NCI-H128 (cell line): ENCODE measurements at regions not wholly inside any gene's neighbourhood (a gene's known extent, or its start where the extent isn't known, plus 50 kb on each side); places are given as distances from the start of the nearest gene placed in this dataset.

Experiments
- DNase-seq: peaks from one replicate; lab custom pipeline; 2025; ENCODE audit not compliant: unreplicated experiment; lab: John Stamatoyannopoulos, UW

DNA sequence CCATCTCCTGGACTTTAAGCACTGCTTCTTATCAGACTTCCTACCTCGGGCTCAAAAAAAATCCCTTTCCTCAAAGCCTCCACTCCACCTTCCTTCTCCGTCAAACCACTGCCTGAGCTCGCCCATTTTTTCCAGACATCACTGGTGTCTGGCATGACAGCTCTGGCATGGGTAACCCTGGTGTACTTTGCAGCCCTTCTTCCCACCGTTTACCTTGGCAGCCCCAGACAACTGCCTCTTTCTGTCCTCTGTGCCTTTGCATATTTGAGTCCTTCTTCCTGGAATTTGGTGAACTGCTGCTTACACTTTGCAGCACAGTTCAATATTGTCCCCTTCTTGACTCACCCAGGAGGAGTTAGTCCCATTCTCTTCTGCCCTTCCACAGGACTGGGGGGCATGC lies 144.6 kb upstream of the TBX20 start:
- no peak for DNase-seq

DNA sequence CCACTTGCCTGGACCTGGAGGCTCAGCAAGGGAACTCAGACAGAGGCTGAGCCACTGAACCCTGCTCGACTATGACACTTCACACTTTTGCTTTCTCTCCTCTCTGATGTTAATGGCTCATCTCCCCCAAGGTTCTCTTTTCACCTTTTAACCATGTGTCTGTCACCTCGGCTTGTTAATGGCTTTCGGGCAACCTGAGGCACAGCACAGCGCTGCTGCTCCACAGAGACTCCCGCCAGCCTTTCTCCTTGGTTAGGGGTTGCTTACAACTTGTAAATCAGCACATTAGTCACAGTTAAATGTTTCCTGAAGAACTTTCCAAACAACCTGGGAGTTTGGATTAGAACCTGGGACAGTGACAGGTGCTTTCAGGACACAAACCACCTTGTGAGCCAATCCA lies 136.2 kb upstream of the TBX20 start:
- DNase-seq, result no peak

GRCh38 chr7:35389636-35390035 lies 135.7 kb upstream of the TBX20 start:
- DNase-seq, result no peak

DNA sequence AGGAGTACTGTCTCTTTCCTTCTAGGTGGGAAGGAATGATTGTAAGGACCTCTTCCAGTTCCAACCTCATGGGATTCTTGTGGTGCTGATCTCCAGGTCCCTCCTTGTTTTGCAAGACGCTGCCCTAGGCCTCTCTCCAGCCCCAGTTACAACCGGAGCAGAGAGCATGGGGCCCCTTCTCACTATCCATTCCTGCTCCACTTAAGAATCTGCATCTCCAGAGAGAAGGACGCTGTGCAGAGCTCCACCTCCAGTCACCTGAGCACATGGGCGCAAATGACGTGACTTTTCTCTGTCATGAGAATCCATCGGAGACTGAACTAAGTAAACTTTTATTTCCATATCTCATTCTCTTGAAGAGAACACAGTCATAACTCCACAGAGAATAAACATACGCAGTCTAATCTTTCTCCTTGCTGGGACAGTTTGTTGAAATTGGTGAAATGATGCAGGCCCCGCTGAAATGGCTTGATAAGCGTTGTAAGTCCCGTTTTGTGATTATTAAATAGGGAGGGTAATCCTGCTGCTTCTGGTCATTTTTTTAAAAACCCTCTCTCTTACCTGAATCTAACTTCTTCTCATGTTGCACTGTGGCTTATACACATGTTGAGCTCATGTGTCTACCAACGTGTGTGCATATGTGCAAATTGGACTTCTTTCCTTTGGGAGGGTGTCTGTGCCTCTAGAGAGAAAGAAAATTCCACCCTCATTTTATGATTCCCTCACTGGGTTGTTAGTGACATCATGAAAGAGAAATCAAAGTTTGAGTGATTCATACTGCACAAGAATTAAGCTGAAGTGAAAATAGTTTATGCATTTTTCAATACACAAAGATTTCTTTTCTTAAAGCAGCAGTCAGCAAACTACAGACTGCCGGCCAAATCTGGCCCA lies 133.2 kb upstream of the TBX20 start:
- DNase-seq, result no peak

DNA sequence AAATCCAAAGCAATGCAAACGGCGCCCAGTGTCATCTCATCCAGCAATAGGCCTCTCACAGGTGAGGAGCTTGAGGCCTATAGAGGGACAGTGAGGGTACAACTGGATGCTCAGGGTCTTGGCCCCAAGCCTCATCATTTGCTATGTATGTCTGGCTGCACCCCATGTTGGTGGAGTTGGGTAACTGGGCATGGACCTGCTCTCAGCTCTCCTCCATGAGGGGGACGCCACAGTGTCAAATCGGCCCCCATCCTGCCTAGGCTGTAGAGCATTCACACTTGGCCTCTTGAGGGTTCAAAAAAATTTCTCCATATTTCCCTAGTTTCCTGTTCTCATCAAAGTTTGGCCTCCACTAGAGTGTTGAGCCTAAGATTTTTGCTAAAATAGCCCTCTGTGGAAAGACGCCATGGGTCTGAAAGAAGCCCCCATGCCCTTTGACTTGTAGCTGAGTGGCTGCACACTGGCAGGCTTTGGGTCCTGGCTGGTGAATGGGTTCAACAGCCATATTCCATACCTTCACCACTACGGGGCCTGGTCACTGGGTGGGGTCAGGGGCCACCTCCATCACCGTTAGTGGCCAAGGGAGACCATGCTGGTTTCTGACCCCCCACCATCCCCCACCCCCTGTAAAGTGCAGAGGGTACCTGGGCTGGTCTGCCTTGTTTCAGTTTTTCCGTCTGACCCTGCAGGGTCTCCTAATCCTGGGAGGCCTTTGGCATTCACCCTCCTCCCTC lies 132.3 kb upstream of the TBX20 start:
- no peak for DNase-seq

DNA sequence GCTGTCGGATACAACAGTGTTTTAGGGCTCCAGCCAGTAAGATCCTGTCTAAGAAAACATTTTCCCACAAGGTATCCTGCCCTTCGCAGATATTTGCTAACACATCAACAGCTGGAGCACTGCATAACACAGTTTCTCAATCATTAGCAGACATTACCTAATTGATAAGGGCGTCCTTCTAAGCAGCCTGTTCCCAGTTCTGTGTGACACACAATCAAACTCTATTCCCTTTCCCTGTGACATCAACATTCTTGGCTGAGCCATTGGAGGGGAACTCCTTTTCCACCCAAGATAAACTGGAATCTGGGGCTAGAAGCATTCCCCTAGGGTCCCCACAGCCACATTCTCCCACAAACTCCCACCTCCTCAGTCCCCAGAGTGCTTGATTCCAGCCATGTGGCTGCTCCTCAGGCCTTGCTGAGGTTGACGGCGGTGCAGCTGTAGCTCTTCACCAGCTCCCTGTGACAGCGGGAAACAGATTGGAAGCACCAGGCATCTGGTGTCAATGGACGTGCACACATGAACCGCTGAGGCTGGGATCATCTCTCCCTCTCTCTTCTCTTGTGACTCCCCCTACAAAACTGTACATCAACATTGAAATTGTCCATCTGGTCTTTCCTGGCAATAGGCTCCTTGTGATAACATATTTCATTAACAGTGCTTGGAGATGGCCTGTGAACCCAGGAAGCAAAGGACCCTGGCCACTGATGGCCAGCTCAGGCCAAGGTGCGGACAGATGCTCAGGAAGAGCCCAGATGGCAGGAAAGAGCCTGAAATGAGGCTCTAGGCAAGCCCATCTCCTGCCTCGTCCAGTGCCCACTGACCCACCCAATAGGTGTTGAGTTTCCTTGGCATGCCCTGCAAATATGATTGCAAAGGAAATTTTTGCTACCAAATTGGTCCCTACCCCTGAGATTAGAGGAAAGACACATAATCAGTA lies 131.1 kb upstream of the TBX20 start:
- DNase-seq, result no peak

DNA sequence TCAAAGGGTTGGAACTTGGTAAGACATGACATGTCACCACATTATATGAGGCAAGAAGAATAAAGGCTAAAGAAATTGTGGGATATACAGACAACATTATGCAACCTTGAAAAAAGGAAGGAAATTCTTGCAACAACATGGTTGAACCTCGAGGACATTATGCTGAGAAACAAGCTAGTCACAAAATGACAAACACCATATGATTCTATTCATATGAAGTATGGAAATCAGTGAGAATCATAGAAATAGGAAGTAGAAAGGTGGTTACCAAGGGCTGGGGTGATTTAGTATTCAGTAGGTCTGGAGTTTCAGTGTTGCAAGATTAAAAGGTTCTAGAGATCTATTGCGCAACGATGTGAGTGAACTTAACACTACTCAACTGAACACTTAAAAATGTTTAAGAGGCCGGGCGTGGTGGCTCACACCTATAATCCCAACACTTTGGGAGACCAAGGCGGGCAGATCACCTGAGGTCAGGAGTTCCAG lies 126.9 kb upstream of the TBX20 start:
- no peak for DNase-seq

DNA sequence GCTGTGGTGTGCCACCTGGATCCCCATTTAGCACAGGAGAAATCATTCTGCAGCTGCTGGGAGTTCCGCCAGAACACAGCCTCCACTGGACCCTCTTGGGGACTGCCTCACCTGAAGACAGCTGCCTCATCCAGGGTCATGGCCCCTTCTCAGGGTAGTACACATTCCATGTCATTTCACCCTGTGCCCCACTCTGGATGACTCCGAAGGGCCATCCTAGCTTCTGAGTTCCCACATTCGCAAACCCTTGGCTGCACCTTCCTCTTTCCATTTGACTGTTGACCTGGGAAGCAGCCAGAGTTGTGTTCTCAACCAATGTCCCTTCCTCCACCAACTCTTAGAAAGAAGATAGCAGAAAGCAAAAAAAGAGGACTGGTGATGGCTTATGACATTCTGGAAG lies 125.6 kb upstream of the TBX20 start:
- no peak for DNase-seq

GRCh38 chr7:35375516-35375915 lies 121.6 kb upstream of the TBX20 start:
- no peak for DNase-seq

- no peak for DNase-seq
Observed at GRCh38 chr7:35374858-35375257, 121.0 kb upstream of the TBX20 start.

DNA sequence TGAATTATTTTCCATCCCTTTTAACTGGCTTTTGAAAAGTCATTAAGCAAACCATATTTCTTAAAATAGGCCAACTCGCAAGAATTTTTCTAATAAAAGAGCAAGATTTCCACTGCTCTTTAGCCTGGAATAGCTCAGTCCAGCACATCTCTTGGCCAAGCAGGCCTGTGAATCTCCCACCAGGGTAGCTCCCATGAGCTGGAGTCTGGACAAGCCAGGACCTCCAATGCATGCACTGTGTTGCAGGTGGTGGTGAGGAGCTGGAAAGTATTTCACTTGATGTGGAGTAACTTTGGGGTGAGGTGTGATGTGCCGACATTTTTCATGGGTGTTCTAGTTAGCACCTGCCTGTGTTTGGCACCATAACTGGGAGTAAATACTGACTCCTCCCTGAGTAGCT lies 117.3 kb upstream of the TBX20 start:
- no peak for DNase-seq

- no peak for DNase-seq
Observed at GRCh38 chr7:35370687-35371086, 116.8 kb upstream of the TBX20 start.

GRCh38 chr7:35366167-35367155 lies 112.6 kb upstream of the TBX20 start:
- DNase-seq, result no peak

GRCh38 chr7:35365523-35365922 lies 111.6 kb upstream of the TBX20 start:
- no peak for DNase-seq

DNA sequence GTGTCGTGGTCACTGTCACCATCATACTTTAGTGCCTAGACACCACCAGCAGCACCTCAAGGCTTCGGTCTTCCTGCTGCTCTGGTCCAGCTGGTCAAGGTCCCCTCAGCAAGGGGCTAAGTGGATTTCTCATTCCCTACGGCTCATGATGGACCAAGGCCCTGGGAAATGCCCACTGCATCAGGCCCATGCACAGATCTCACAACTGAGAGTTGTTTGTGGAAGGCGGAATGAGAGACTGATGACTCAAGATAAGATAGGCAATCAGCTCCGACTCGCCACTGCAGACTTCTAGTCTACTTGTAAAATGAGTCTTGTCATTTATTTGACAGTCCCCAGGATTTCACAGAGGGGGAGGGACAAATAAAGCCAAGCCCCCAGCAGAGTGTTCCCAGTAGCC lies 108.4 kb upstream of the TBX20 start:
- DNase-seq, result no peak

- no peak for DNase-seq
Observed at GRCh38 chr7:35359423-35359822, 105.5 kb upstream of the TBX20 start.

DNA sequence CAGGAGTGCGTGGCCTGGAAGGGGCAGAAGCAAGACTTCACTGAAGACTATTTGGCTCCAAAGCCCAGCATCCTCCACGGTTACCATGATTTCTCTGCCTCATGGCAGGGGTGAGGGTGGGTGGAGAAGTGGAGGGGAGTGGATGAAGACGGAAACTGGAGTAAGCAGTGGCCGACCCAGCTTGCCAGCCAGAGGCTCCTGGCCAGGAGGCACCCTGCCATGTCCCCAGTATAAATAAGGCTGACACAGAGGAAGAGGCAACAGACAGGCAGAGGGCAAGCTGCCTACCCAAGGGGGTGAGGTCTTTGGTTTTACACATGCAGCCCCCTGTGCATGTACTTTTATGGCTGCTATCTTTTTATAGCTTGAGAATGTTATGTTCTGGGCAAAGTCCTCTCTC lies 102.6 kb upstream of the TBX20 start:
- DNase-seq, result no peak

DNA sequence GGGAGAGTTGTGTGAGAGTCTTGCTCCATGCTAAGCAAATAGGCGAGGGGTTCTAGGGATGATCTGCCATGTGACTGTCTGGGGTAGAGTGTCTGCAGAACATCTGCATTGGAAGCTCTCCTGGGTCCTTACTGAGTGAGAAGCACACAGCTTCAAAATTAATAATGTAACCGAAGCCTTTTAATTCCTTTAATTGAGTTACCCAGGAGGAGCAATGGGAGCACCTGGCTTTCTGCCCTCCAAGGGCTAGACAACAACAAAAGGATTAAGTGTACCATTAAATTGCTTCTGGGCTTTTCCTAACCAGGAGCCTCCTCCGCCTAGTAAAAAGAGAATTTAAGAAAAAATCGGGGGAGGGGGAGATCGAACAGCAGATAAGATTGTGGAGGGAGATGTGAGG lies 102.0 kb upstream of the TBX20 start:
- DNase-seq, result no peak

DNA sequence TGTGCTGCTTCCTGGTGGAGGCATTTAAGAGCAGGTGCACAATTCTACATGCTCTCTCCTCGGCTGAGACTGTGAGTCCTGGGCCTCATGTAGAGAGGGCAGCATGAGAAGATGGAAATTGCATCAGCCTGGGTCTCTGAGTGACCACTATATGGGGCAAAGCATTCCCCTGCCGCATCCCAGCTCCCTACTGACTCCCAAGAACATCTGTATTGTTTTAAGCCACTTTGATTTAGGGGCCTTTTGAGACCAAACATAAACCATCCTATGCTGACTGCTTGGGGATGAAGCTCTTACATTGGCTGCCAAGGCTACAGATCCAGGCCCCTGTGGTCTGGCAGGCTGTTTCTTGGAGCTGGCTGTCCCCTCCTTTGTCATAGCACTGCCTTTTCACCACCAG lies 101.3 kb upstream of the TBX20 start:
- no peak for DNase-seq

- no peak for DNase-seq
Observed at GRCh38 chr7:35353481-35353880, 99.6 kb upstream of the TBX20 start.
